ENCODE measurements at regions not wholly inside any gene's neighbourhood (a gene's known extent, or its start where the extent isn't known, plus 50 kb on each side); places are given as distances from the start of the nearest gene placed in this dataset.
"Not testable (repeated sequence)": the region's sequence is repeated elsewhere in the genome, so short reads cannot be mapped to it uniquely, and the experiment has no call there.

DNA sequence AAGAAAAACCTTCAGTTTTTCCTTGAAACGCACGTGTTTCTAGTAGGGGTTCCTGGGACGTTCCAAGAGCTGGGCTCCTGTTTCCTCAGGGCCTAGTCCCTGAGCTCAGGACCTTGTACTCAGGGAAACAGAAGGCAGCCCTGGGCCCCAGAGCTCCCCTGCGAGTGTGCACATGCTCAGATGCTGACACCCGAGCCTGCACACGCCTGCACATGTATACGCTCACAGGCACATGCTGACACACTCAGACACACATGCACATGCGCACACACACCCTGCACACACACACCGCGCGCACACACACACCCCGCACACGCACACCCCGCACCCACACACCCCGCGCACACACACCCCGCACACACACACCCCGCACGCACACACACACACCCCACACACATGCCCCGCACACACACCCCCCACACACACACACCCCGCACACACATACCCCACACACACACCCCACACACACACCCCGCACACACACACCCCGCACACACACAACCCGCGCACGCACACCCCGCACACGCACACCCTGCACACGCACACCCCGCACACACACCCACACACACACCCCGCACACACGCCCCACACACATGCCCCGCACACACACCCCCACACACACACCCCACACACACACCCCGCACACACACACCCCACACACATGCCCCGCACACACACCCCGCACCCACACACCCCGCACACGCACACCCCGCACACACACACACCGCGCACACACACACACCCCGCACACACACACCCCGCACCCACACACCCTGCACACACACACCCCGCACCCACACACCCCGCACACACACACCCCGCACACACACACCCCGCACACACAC, 52.2 kb downstream of the CALML3 start:
- no peak for DNase-seq

GRCh38 chr10:5580038-5580428, 55.3 kb downstream of the CALML3 start:
- DNase-seq: not testable (repeated sequence)

DNA sequence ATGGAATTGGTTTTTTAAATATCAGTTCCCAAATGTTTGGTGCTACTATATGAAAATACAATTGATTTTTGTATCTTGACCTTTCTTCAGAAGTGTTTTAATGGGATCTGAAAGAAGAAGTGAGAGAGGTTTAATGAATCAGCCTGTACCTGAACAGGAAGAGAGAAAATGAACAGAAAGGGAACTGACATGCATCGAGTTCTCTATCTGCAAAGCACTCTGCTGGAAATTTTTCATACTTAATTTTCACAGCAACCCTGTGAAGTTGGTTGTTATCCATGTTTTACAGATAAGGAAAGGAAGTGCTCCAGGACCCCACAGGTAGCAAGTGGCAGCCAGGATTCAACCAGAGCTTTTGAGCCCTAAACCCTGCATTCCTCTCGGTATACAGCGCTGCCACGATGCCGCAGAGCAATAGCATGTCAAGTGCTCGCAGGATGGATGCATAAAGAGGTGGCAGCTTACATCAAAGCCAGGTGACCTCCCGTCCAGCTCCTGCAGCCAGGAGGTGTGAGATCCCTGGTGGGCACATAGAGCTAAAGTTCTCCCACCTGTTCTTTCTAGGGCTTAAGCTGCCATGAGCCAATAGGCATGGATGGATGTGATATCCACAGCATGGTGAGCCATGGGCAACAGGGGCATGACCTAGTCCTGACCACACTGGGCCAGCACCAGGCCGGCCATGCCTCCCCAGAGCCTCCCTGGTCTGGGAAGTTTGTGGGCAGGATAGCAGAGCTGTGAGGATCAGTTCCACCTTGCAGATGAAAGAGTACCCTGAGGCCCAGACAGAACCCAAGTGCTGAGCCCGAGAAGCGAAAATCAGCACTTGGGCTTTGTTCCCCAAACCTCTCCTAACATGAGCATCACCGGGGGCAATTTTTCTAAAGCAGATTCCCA, 57.2 kb downstream of the CALML3 start:
- no peak for DNase-seq

- peak; percentile 16 for DNase-seq
These were observed 58.0 kb downstream of the CALML3 start for GRCh38 chr10:5582736-5583135.

GRCh38 chr10:5583525-5584175, 58.9 kb downstream of the CALML3 start:
- DNase-seq: no peak

DNA sequence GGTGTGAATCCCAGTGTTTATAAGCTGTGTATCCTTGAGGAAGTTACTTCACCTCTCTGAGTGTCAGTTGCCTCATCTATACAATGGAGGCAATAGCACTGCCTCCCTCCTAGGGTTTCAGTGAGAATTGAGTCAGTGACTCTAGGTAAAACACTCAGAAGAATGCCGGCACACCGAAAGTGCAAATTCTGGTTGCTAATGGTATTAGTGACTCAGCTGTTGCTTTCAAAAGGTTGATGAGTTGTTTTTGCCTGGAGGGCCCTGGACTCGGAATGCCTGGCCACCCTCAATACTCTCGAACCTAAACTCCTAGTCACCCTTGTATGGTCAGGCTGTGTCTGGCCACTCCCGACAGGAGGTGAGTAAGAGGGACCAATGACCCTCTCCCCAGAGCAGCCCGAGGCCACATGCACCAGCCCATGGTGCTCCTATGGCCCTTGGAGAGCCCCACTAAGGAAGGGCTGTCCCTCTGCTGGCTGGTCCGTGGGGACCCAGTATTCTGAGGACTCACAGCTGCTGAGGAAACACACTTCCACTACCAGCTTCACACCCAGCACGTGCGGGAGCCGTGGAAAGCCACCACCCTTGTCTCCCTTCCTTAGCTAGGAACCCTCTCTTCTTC, 60.2 kb downstream of the CALML3 start:
- no peak for DNase-seq

GRCh38 chr10:5585517-5586206, 60.9 kb downstream of the CALML3 start:
- no peak for DNase-seq

GRCh38 chr10:5587151-5588079, 62.7 kb downstream of the CALML3 start:
- DNase-seq: no peak

DNA sequence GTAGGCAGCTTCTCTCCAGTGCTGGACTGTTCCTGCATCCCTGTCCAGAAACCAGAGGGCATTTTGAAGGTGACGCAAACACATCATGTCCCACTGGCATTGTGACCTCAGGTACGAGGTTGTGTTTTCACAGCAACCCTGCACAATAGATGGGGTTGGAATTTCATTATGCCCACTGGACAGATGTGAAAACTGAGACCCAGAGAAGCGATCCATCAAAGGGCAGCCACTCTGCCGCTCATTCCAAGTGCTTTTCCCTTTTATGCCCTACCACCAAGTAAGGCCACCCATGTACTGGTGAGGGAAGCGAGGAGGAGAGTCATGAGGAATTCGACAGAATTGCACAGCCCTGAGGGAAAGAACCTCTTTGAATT, 63.3 kb downstream of the CALML3 start:
- no peak for DNase-seq

GRCh38 chr10:5588603-5589002, 63.8 kb downstream of the CALML3 start:
- DNase-seq: no peak
